T-helper 2 cell treated with Interferon-gamma antibody and Interleukin-4, amounts not matched to agents 5 μg/mL and 100 μg/mL, for 36 hours (primary cell): ENCODE measurements at regions not wholly inside any gene's neighbourhood (a gene's known extent, or its start where the extent isn't known, plus 50 kb on each side); places are given as distances from the start of the nearest gene placed in this dataset.

ENCODE experiments used
- DNase-seq: peaks from one replicate; pipeline ENCODE4 v3.0.0; 2021; ENCODE audit warnings: low spot score
- H3K27ac Mint-ChIP-seq: one replicate; pipeline ENCODE4 v1.8.0; 2021; ENCODE audit warnings: mild to moderate bottlenecking, mixed read lengths
- H3K27me3 Mint-ChIP-seq: one replicate; pipeline ENCODE4 v1.8.0; 2021; ENCODE audit warnings: low read depth, mixed read lengths
- H3K36me3 Mint-ChIP-seq: one replicate; pipeline ENCODE4 v1.8.0; 2021; ENCODE audit warnings: low read depth, mixed read lengths
- H3K4me1 Mint-ChIP-seq: one replicate; pipeline ENCODE4 v1.8.0; 2021; ENCODE audit warnings: low read depth, mixed read lengths
- H3K4me3 Mint-ChIP-seq: one replicate; pipeline ENCODE4 v1.8.0; 2022; ENCODE audit warnings: mild to moderate bottlenecking, moderate library complexity, mixed read lengths
- H3K9me3 Mint-ChIP-seq: one replicate; pipeline ENCODE4 v1.8.0; 2021; ENCODE audit warnings: mixed read lengths

- Mint-ChIP-seq H3K27me3 (peaks cover 2% of the 10 kb centered on the region), H3K4me1 (no peaks in the 10 kb centered on the region), H3K36me3 (no peaks in the 10 kb centered on the region), H3K9me3 (no peaks in the 10 kb centered on the region), H3K27ac (no peak overlapping the region), H3K4me3 (no peak overlapping the region)
- no peak for DNase-seq
Observed at GRCh38 chr4:138659812-138660316, 355.7 kb upstream of the NOCT start.

GRCh38 chr4:138659037-138659811 lies 356.4 kb upstream of the NOCT start:
- no peaks in the 10 kb centered on the region for H3K4me1 Mint-ChIP-seq
- H3K27ac Mint-ChIP-seq, result no peak overlapping the region
- no peak overlapping the region for H3K4me3 Mint-ChIP-seq
- peaks cover 2% of the 10 kb centered on the region for H3K27me3 Mint-ChIP-seq
- H3K36me3 Mint-ChIP-seq, result no peaks in the 10 kb centered on the region
- DNase-seq, result no peak
- H3K9me3 Mint-ChIP-seq, result no peaks in the 10 kb centered on the region

- H3K27me3 Mint-ChIP-seq, result peaks cover 2% of the 10 kb centered on the region
- H3K27ac Mint-ChIP-seq, result no peak overlapping the region
- no peak overlapping the region for H3K4me3 Mint-ChIP-seq
- no peaks in the 10 kb centered on the region for H3K4me1 Mint-ChIP-seq
- no peak for DNase-seq
- H3K36me3 Mint-ChIP-seq, result no peaks in the 10 kb centered on the region
- H3K9me3 Mint-ChIP-seq, result no peaks in the 10 kb centered on the region
Observed at GRCh38 chr4:138658518-138658917, 357.1 kb upstream of the NOCT start.

GRCh38 chr4:138656990-138657389 lies 358.6 kb upstream of the NOCT start:
- no peak for DNase-seq
- Mint-ChIP-seq H3K9me3 (no peaks in the 10 kb centered on the region), H3K27ac (no peak overlapping the region), H3K36me3 (no peaks in the 10 kb centered on the region), H3K4me3 (no peak overlapping the region), H3K4me1 (no peaks in the 10 kb centered on the region), H3K27me3 (peaks cover 2% of the 10 kb centered on the region)

- no peaks in the 10 kb centered on the region for H3K36me3 Mint-ChIP-seq
- no peak overlapping the region for H3K4me3 Mint-ChIP-seq
- no peaks in the 10 kb centered on the region for H3K4me1 Mint-ChIP-seq
- no peak for DNase-seq
- no peaks in the 10 kb centered on the region for H3K9me3 Mint-ChIP-seq
- H3K27ac Mint-ChIP-seq, result no peak overlapping the region
- H3K27me3 Mint-ChIP-seq, result peaks cover 2% of the 10 kb centered on the region
Observed at GRCh38 chr4:138655985-138656384, 359.6 kb upstream of the NOCT start.

GRCh38 chr4:138655286-138655685 lies 360.3 kb upstream of the NOCT start:
- DNase-seq, result no peak
- Mint-ChIP-seq H3K4me3 (no peak overlapping the region), H3K4me1 (no peaks in the 10 kb centered on the region), H3K27ac (no peak overlapping the region), H3K27me3 (peaks cover 2% of the 10 kb centered on the region), H3K9me3 (no peaks in the 10 kb centered on the region), H3K36me3 (no peaks in the 10 kb centered on the region)

- no peak for DNase-seq
- H3K9me3 Mint-ChIP-seq, result no peaks in the 10 kb centered on the region
Observed at GRCh38 chr4:138650929-138651448, 364.6 kb upstream of the NOCT start.

GRCh38 chr4:138650495-138650894 lies 365.1 kb upstream of the NOCT start:
- DNase-seq, result no peak
- H3K9me3 Mint-ChIP-seq, result no peaks in the 10 kb centered on the region
- H3K27me3 Mint-ChIP-seq, result no peaks in the 10 kb centered on the region
- no peak overlapping the region for H3K27ac Mint-ChIP-seq
- H3K4me3 Mint-ChIP-seq, result no peak overlapping the region
- no peaks in the 10 kb centered on the region for H3K36me3 Mint-ChIP-seq
- H3K4me1 Mint-ChIP-seq, result no peaks in the 10 kb centered on the region

More at GRCh38 chr4:138650929-138651448, 364.6 kb upstream of the NOCT start:
- Mint-ChIP-seq H3K27me3 (no peaks in the 10 kb centered on the region), H3K4me3 (no peak overlapping the region), H3K36me3 (no peaks in the 10 kb centered on the region), H3K27ac (no peak overlapping the region), H3K4me1 (no peaks in the 10 kb centered on the region)

- Mint-ChIP-seq H3K4me3 (no peak overlapping the region), H3K36me3 (no peaks in the 10 kb centered on the region), H3K4me1 (no peaks in the 10 kb centered on the region), H3K9me3 (no peaks in the 10 kb centered on the region), H3K27me3 (no peaks in the 10 kb centered on the region), H3K27ac (no peak overlapping the region)
- no peak for DNase-seq
Observed at GRCh38 chr4:138647433-138647832, 368.1 kb upstream of the NOCT start.

GRCh38 chr4:138646383-138646782 lies 369.2 kb upstream of the NOCT start:
- DNase-seq, result no peak
- Mint-ChIP-seq H3K4me1 (no peaks in the 10 kb centered on the region), H3K27ac (no peak overlapping the region), H3K27me3 (no peaks in the 10 kb centered on the region), H3K9me3 (no peaks in the 10 kb centered on the region), H3K36me3 (no peaks in the 10 kb centered on the region), H3K4me3 (no peak overlapping the region)

GRCh38 chr4:138645289-138645688 lies 370.3 kb upstream of the NOCT start:
- DNase-seq, result no peak
- Mint-ChIP-seq H3K4me3 (no peak overlapping the region), H3K9me3 (no peaks in the 10 kb centered on the region), H3K27ac (no peak overlapping the region), H3K27me3 (no peaks in the 10 kb centered on the region), H3K36me3 (no peaks in the 10 kb centered on the region), H3K4me1 (no peaks in the 10 kb centered on the region)

- Mint-ChIP-seq H3K4me1 (no peaks in the 10 kb centered on the region), H3K27ac (no peak overlapping the region), H3K9me3 (no peaks in the 10 kb centered on the region), H3K36me3 (no peaks in the 10 kb centered on the region), H3K4me3 (no peak overlapping the region), H3K27me3 (no peaks in the 10 kb centered on the region)
- DNase-seq, result no peak
Observed at GRCh38 chr4:138644322-138644721, 371.3 kb upstream of the NOCT start.

- Mint-ChIP-seq H3K9me3 (no peaks in the 10 kb centered on the region), H3K4me3 (no peak overlapping the region), H3K27me3 (no peaks in the 10 kb centered on the region), H3K36me3 (no peaks in the 10 kb centered on the region), H3K4me1 (no peaks in the 10 kb centered on the region), H3K27ac (no peak overlapping the region)
- DNase-seq, result no peak
Observed at GRCh38 chr4:138643827-138644226, 371.8 kb upstream of the NOCT start.

GRCh38 chr4:138639018-138639741 lies 376.4 kb upstream of the NOCT start:
- Mint-ChIP-seq H3K4me3 (no peak overlapping the region), H3K27me3 (no peaks in the 10 kb centered on the region), H3K27ac (no peak overlapping the region), H3K36me3 (no peaks in the 10 kb centered on the region), H3K4me1 (no peaks in the 10 kb centered on the region), H3K9me3 (no peaks in the 10 kb centered on the region)
- DNase-seq, result no peak
